GM12878 (cell line): ENCODE measurements at regions not wholly inside any gene's neighbourhood (a gene's known extent, or its start where the extent isn't known, plus 50 kb on each side); places are given as distances from the start of the nearest gene placed in this dataset.

ENCODE experiments used
- ATF7 ChIP-seq: fragments of 450-650 bp; IDR thresholded peaks from 2 replicates; pipeline ENCODE4 v1.6.1; 2016; ENCODE audit warnings: low read depth, mild to moderate bottlenecking
- CBX3 ChIP-seq: fragments of 200-600 bp; sonication (generic); IDR thresholded peaks from 2 replicates; pipeline ENCODE4 v1.6.1; 2016; ENCODE audit warnings: low read depth, borderline replicate concordance
- CEBPZ ChIP-seq: fragments of 150-350 bp; IDR thresholded peaks from 2 replicates; pipeline ENCODE4 v1.6.1; 2016; ENCODE audit warnings: low read depth, low read length
- CHD2 ChIP-seq: IDR thresholded peaks from 2 replicates; pipeline ENCODE4 v1.6.1; 2011; ENCODE audit warnings: low read depth, low read length, improper control_type of control experiment, borderline replicate concordance
- DPF2 ChIP-seq: fragments of 450-650 bp; IDR thresholded peaks from 2 replicates; pipeline ENCODE4 v1.6.1; 2017; ENCODE audit warnings: mild to moderate bottlenecking
- EP300 ChIP-seq, 2 experiments: fragments of 150-350 bp in 1 of 2; IDR thresholded peaks; 2 replicates each; pipeline ENCODE4 v1.6.1; 2011 to 2012; ENCODE audit warnings: low read depth in 2 of 2, low read length in 2 of 2, borderline replicate concordance in 1 of 2, improper control_type of control experiment in 1 of 2, inconsistent platforms in 1 of 2; ENCODE audit not compliant: control insufficient read depth in 1 of 2
- FOXM1 ChIP-seq: IDR thresholded peaks from 2 replicates; pipeline ENCODE4 v1.6.1; 2012; ENCODE audit warnings: low read depth, mild to moderate bottlenecking, inconsistent platforms, low read length, moderate library complexity
- GATAD2B ChIP-seq: fragments of 450-650 bp; conservative IDR thresholded peaks from 2 replicates; pipeline ENCODE4 v1.6.1; 2017; ENCODE audit warnings: low read depth, mild to moderate bottlenecking, moderate library complexity
- KLF5 ChIP-seq: fragments of 450-650 bp; IDR thresholded peaks from 2 replicates; pipeline ENCODE4 v1.6.1; 2014; ENCODE audit warnings: mild to moderate bottlenecking; ENCODE audit not compliant: partially characterized antibody
- LARP7 ChIP-seq: fragments of 450-650 bp; IDR thresholded peaks from 2 replicates; pipeline ENCODE4 v1.6.1; 2017; ENCODE audit warnings: mild to moderate bottlenecking
- PAX5 ChIP-seq: IDR thresholded peaks from 2 replicates; pipeline ENCODE4 v1.6.1; 2011; ENCODE audit warnings: low read depth, low read length, borderline replicate concordance
- POLR2AphosphoS5 ChIP-seq: IDR thresholded peaks from 2 replicates; pipeline ENCODE4 v1.6.1; 2011; ENCODE audit warnings: mild to moderate bottlenecking, low read length, inconsistent platforms
- POU2F2 ChIP-seq: IDR thresholded peaks from 3 replicates; pipeline ENCODE4 v1.6.1; 2011; ENCODE audit warnings: low read depth, mild to moderate bottlenecking, low read length, borderline replicate concordance
- SIN3A ChIP-seq: IDR thresholded peaks from 2 replicates; pipeline ENCODE4 v1.6.1; 2012; ENCODE audit warnings: low read depth, low read length, improper control_type of control experiment
- SMARCA5 ChIP-seq: fragments of 450-650 bp; IDR thresholded peaks from 2 replicates; pipeline ENCODE4 v1.6.1; 2017; ENCODE audit warnings: mild to moderate bottlenecking
- SREBF1 ChIP-seq: IDR thresholded peaks from 2 replicates; pipeline ENCODE4 v1.6.1; 2012; ENCODE audit warnings: mild to moderate bottlenecking, low read length
- TAF1 ChIP-seq: IDR thresholded peaks from 2 replicates; pipeline ENCODE4 v1.6.1; 2011; ENCODE audit warnings: mild to moderate bottlenecking, low read depth, low read length, borderline replicate concordance
- TCF12 ChIP-seq: IDR thresholded peaks from 2 replicates; pipeline ENCODE4 v1.6.1; 2011; ENCODE audit warnings: low read depth, mild to moderate bottlenecking, low read length
- ZNF384 ChIP-seq: IDR thresholded peaks from 2 replicates; pipeline ENCODE4 v1.6.1; 2012; ENCODE audit warnings: low read depth, mild to moderate bottlenecking, low read length, improper control_type of control experiment, borderline replicate concordance
- TF ChIP-seq, protein P1 (sequence below): fragments of 450-650 bp; IDR thresholded peaks from 2 replicates; pipeline ENCODE4 v1.6.1; 2016; ENCODE audit warnings: mild to moderate bottlenecking
- TF ChIP-seq, protein P2 (sequence below): IDR thresholded peaks from 2 replicates; pipeline ENCODE4 v1.6.1; 2012; ENCODE audit warnings: low read length, inconsistent platforms
- TF ChIP-seq, protein P3 (sequence below): fragments of 450-650 bp; conservative IDR thresholded peaks from 2 replicates; pipeline ENCODE4 v1.6.1; 2017; ENCODE audit warnings: mild to moderate bottlenecking, moderate library complexity

DNA sequence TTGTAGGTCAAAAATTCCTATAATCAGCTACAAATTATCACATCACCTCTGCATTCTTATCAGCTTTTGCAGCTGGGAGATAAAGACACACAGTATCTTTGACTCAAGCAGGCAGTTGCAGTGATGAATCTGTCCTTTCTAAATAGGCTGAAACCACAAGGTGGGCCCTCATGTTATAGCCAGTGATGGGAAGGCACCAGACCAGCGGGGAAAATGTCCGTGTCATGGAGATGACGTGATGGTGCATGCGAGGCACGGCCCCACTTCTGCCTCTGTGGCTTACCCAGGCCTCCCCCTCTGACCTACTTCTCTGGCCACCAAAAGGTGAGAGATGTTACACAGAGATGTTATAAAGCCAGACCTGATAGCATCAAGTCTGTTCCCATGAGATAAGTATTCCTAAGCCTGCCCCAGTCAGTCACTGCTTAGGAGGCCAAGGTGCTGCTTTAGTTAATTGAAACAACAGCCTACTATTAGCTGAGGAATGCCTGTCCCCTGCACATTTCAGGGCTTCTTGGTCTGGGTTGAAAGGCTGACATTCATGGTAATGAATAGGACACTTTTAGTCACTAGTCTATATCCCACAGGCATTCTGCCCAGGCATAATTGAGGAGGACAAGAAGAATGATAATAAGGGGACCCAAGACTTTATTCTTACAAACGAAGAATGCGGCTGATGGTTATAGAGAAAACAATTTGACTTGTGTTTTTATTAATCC lies 327.9 kb downstream of the LPIN1 start (continued):
- TF ChIP-seq, protein P1, sequence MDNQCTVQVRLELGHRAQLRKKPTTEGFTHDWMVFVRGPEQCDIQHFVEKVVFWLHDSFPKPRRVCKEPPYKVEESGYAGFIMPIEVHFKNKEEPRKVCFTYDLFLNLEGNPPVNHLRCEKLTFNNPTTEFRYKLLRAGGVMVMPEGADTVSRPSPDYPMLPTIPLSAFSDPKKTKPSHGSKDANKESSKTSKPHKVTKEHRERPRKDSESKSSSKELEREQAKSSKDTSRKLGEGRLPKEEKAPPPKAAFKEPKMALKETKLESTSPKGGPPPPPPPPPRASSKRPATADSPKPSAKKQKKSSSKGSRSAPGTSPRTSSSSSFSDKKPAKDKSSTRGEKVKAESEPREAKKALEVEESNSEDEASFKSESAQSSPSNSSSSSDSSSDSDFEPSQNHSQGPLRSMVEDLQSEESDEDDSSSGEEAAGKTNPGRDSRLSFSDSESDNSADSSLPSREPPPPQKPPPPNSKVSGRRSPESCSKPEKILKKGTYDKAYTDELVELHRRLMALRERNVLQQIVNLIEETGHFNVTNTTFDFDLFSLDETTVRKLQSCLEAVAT = no peak
- no peak for TF ChIP-seq CBX3
- TF ChIP-seq DPF2 = 0 out of 2 replicates have a peak, but pooled peaks have one; percentile 35
- TF ChIP-seq POLR2AphosphoS5 = peak; percentile 34; the same call in 1 of the 2 replicates
- TF ChIP-seq KLF5 = no peak
- no peak for TF ChIP-seq SMARCA5
- TF ChIP-seq SREBF1 = no peak
- no peak for TF ChIP-seq LARP7
- no peak for TF ChIP-seq TAF1
- TF ChIP-seq SIN3A = no peak
- TF ChIP-seq CHD2 = no peak; the same call in 1 of the 2 replicates
- no peak for TF ChIP-seq ZNF384
- TF ChIP-seq POU2F2 = peak; percentile 31; the same call in 1 of the 3 replicates
- no peak for TF ChIP-seq FOXM1
- TF ChIP-seq, protein P2, sequence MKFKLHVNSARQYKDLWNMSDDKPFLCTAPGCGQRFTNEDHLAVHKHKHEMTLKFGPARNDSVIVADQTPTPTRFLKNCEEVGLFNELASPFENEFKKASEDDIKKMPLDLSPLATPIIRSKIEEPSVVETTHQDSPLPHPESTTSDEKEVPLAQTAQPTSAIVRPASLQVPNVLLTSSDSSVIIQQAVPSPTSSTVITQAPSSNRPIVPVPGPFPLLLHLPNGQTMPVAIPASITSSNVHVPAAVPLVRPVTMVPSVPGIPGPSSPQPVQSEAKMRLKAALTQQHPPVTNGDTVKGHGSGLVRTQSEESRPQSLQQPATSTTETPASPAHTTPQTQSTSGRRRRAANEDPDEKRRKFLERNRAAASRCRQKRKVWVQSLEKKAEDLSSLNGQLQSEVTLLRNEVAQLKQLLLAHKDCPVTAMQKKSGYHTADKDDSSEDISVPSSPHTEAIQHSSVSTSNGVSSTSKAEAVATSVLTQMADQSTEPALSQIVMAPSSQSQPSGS = peak; percentile 38; the same call in 1 of the 2 replicates
- TF ChIP-seq PAX5 = peak; percentile 66; the same call in 1 of the 2 replicates
- 0 out of 2 replicates have a peak, but pooled peaks have one; percentile 33 for TF ChIP-seq GATAD2B
- TF ChIP-seq, protein P3, sequence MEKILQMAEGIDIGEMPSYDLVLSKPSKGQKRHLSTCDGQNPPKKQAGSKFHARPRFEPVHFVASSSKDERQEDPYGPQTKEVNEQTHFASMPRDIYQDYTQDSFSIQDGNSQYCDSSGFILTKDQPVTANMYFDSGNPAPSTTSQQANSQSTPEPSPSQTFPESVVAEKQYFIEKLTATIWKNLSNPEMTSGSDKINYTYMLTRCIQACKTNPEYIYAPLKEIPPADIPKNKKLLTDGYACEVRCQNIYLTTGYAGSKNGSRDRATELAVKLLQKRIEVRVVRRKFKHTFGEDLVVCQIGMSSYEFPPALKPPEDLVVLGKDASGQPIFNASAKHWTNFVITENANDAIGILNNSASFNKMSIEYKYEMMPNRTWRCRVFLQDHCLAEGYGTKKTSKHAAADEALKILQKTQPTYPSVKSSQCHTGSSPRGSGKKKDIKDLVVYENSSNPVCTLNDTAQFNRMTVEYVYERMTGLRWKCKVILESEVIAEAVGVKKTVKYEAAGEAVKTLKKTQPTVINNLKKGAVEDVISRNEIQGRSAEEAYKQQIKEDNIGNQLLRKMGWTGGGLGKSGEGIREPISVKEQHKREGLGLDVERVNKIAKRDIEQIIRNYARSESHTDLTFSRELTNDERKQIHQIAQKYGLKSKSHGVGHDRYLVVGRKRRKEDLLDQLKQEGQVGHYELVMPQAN = no peak
- TF ChIP-seq EP300 (IDR thresholded peaks at IDR 0.05; ENCODE audit: borderline replicate concordance in 1 of 2, control insufficient read depth in 1 of 2, low read depth in 2 of 2, low read length in 2 of 2) = peak; percentile 48 to 51; a peak in 1 of 4 replicates
- peak; percentile 65; the same call in 1 of the 2 replicates for TF ChIP-seq TCF12
- TF ChIP-seq CEBPZ = no peak
- TF ChIP-seq ATF7 = peak; percentile 89
